ENCODE measurements at regions not wholly inside any gene's neighbourhood (a gene's known extent, or its start where the extent isn't known, plus 50 kb on each side); places are given as distances from the start of the nearest gene placed in this dataset.

DNA sequence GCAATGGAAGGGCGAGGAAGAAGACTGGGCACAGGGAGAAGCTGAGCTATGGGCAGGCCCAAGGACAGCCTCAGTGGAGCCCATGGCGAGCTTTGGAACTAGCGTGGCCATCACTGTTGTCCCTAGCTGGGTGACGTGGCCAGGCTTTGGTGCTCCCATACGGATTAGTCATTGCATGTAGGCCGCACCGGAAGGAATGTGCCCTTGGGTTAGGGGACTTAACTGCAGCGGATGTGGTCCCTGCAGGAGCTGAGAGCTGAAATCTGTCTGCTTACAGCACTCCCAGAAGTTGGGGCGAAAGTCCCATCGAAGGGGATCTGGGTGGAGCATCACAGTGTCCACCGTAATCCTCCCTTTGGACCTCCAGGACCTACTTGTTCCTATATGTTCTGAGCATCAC, 133.7 kb downstream of the PAPOLA start:
- DNase-seq, result no peak
- ATAC-seq (ENCODE audit: low FRiP score in 2 of 2), result no peak
- TF ChIP-seq, protein P1, sequence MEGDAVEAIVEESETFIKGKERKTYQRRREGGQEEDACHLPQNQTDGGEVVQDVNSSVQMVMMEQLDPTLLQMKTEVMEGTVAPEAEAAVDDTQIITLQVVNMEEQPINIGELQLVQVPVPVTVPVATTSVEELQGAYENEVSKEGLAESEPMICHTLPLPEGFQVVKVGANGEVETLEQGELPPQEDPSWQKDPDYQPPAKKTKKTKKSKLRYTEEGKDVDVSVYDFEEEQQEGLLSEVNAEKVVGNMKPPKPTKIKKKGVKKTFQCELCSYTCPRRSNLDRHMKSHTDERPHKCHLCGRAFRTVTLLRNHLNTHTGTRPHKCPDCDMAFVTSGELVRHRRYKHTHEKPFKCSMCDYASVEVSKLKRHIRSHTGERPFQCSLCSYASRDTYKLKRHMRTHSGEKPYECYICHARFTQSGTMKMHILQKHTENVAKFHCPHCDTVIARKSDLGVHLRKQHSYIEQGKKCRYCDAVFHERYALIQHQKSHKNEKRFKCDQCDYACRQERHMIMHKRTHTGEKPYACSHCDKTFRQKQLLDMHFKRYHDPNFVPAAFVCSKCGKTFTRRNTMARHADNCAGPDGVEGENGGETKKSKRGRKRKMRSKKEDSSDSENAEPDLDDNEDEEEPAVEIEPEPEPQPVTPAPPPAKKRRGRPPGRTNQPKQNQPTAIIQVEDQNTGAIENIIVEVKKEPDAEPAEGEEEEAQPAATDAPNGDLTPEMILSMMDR (IDR thresholded peaks at IDR 0.05), result no peak
- no peak for TF ChIP-seq POLR2A (IDR thresholded peaks at IDR 0.05)
- TF ChIP-seq POLR2AphosphoS5 (IDR thresholded peaks at IDR 0.05), result no peak
- no peak for TF ChIP-seq EP300 (IDR thresholded peaks at IDR 0.05)

DNA sequence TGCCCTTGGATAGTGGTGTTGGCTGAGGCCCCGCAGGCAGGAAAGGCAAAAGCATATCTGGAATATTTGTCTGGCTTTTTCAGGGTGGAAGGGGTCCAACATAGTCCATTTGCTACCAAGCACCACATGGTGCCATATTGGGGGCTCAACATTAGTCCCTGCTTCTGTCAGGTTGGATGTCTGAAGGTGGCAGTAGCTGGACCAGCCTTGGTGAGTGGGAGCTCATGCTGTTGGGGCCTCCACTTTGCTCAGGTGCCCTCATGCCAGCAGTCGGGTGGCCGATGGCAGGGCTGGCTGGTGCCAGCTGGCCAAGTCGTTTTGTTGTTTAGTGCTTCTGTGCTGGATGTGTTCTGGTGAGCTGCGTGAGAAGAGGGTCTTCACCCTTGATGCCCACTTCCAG, 135.3 kb downstream of the PAPOLA start:
- H3K4me1 ChIP-seq, result no peaks in the 10 kb centered on the region
- no peak overlapping the region for H3K27ac ChIP-seq
- H3K9me3 ChIP-seq, result no peaks in the 10 kb centered on the region
- no peak overlapping the region for H3K4me3 ChIP-seq
- DNase-seq, result no peak
- no peaks in the 10 kb centered on the region for H3K36me3 ChIP-seq
- no peaks in the 10 kb centered on the region for H3K27me3 ChIP-seq
- no peak for ATAC-seq (ENCODE audit: low FRiP score in 2 of 2)
- TF ChIP-seq POLR2AphosphoS5 (IDR thresholded peaks at IDR 0.05), result no peak
- TF ChIP-seq EP300 (IDR thresholded peaks at IDR 0.05), result no peak
- TF ChIP-seq POLR2A (IDR thresholded peaks at IDR 0.05), result no peak
- TF ChIP-seq, protein P1 (IDR thresholded peaks at IDR 0.05), result no peak
- 85 to 100% methylated on average over 2 of the region's 5 CpGs for WGBS, 2 donors

More for the DNA sequence above, 133.7 kb downstream of the PAPOLA start:
- Histone ChIP-seq H3K27ac (no peak overlapping the region), H3K4me3 (no peak overlapping the region), H3K9me3 (no peaks in the 10 kb centered on the region), H3K4me1 (no peaks in the 10 kb centered on the region), H3K36me3 (no peaks in the 10 kb centered on the region), H3K27me3 (no peaks in the 10 kb centered on the region)
- WGBS, 2 donors, result 86 to 88% methylated on average over 8 to 11 of the region's 11 CpGs

DNA sequence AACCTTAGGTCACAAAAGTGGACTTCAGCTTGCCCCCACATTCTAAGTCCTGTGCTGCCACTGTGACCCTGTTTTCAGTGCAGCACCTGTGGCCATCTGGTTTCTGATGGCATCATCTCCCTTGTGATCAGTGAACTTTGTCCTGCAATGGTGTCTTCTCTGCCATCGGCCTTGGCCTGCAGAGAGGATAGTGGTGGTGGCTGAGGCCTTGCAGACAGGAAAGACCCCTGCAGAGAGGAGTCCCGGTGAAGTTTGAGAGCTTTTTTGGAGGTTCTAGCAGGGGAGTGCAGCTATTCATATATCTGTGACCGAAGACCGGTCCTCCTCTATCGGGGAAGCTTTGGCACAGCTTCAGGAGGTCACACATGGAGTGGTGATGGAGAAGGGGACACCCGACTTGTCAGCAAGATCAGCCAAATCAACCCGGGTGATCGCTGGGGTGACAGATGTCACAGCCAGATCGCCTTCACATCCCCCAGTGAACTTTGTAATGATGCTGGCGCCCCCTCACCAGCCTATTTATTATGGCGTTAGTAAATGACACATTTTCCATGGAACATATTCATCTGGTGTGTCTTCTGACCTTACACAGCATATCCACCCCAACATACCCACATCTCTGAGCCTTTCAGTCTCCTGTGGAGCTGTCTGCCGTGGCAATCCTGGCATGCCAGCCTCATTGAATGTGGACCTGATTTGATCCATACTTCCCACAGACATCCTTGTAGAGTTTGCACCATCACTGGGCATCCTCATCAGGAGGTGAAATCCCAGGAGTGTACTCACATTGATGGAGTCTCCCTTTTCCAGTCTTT, 136.1 kb downstream of the PAPOLA start:
- Histone ChIP-seq H3K27me3 (no peaks in the 10 kb centered on the region), H3K27ac (no peak overlapping the region), H3K4me3 (no peak overlapping the region), H3K9me3 (no peaks in the 10 kb centered on the region), H3K4me1 (no peaks in the 10 kb centered on the region), H3K36me3 (no peaks in the 10 kb centered on the region)
- 86% methylated on average over 11 to 12 of the region's 12 CpGs for WGBS, 2 donors
- no peak for DNase-seq
- TF ChIP-seq, protein P1 (IDR thresholded peaks at IDR 0.05), result no peak
- TF ChIP-seq POLR2AphosphoS5 (IDR thresholded peaks at IDR 0.05) (no peak), POLR2A (IDR thresholded peaks at IDR 0.05) (no peak), EP300 (IDR thresholded peaks at IDR 0.05) (no peak)
- ATAC-seq (ENCODE audit: low FRiP score in 2 of 2), result no peak

DNA sequence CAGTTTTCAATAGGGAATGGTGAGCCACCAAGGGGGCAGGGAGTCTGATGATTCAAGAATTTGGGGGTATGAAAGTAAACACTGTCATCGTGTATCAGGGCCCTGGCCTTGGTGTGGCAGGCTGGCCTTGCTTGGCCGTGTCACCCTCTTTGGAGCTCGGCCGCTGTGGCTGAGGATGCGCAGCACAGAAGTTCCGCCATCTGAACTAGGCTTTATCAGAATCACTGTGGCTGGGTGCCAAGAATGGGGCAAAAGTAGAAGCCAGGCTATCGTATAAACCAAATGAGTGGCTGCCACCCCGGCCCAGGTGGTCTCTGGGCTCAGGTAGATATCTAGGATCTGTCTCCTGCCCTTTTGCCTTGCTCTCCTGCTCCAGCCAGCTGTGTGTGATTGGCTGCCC, 137.4 kb downstream of the PAPOLA start:
- no peak for ATAC-seq (ENCODE audit: low FRiP score in 2 of 2)
- Histone ChIP-seq H3K4me1 (no peaks in the 10 kb centered on the region), H3K36me3 (no peaks in the 10 kb centered on the region), H3K9me3 (no peaks in the 10 kb centered on the region), H3K4me3 (no peak overlapping the region), H3K27ac (no peak overlapping the region), H3K27me3 (no peaks in the 10 kb centered on the region)
- no peak for DNase-seq
- 80 to 86% methylated on average over 7 to 8 of the region's 8 CpGs for WGBS, 2 donors
- TF ChIP-seq, protein P1 (IDR thresholded peaks at IDR 0.05), result no peak
- TF ChIP-seq POLR2AphosphoS5 (IDR thresholded peaks at IDR 0.05) (no peak), POLR2A (IDR thresholded peaks at IDR 0.05) (no peak), EP300 (IDR thresholded peaks at IDR 0.05) (no peak)

Measured in upper lobe of left lung (tissue), 6 donors.